Panc1 (cell line): ENCODE measurements at regions not wholly inside any gene's neighbourhood (a gene's known extent, or its start where the extent isn't known, plus 50 kb on each side); places are given as distances from the start of the nearest gene placed in this dataset.

ENCODE experiments used
- ATAC-seq: fragments of 200-7000 bp; cut with Tn5 transposase; 2 replicates; pipeline ENCODE4 v1.9.1; 2020; ENCODE audit warnings: mild to moderate bottlenecking, moderate library complexity
- BruUV-seq: library from RNA; stranded (reverse); fragments of 400-500 nt; replicated peaks from 2 replicates; lab custom pipeline; 2021; lab: Mats Ljungman, UMichigan
- CTCF ChIA-PET: fragments of 300-600 bp; sonication (Branson Sonifier 250); formaldehyde crosslinking; loops from one replicate; lab custom pipeline; 2022; ENCODE audit warnings: antibody characterized with exemption; lab: Charles Lee
- POLR2A ChIA-PET: fragments of 300-600 bp; sonication (Branson Sonifier 250); formaldehyde crosslinking; loops from one replicate; lab custom pipeline; 2022; ENCODE audit warnings: antibody characterized with exemption; lab: Charles Lee
- DNase-seq: peaks from one replicate; pipeline ENCODE4 v3.0.0-alpha.2; 2010; ENCODE audit warnings: low read depth, low spot score
- H3K27ac ChIP-seq: 2 replicates; pipeline ENCODE4 v1.5.1; 2011; ENCODE audit warnings: mild to moderate bottlenecking, low read length, inconsistent platforms
- H3K27me3 ChIP-seq: fragments of 200-500 bp; sonication (Bioruptor generic); 2 replicates; pipeline ENCODE4 v1.6.0; 2014; ENCODE audit warnings: low read length, inconsistent platforms; ENCODE audit not compliant: control insufficient read depth, insufficient read depth
- H3K36me3 ChIP-seq: fragments of 200-500 bp; sonication (Bioruptor generic); 2 replicates; pipeline ENCODE4 v1.5.1; 2014; ENCODE audit warnings: inconsistent platforms, mild to moderate bottlenecking, low read length, moderate library complexity; ENCODE audit not compliant: control insufficient read depth, insufficient read depth
- H3K4me1 ChIP-seq: 2 replicates; pipeline ENCODE4 v1.5.1; 2011; ENCODE audit warnings: inconsistent platforms, mild to moderate bottlenecking, low read length, moderate library complexity; ENCODE audit not compliant: control insufficient read depth, insufficient read depth
- H3K4me3 ChIP-seq, 2 experiments: 2 replicates each; pipeline ENCODE4 v1.5.1; 2011 to 2012; ENCODE audit warnings: low read depth in 2 of 2, low read length in 2 of 2, mild to moderate bottlenecking in 2 of 2, inconsistent platforms in 1 of 2, moderate library complexity in 1 of 2
- H3K9me3 ChIP-seq: fragments of 200-500 bp; sonication (Bioruptor generic); 2 replicates; pipeline ENCODE4 v1.5.1; 2014; ENCODE audit warnings: low read depth, mild to moderate bottlenecking, inconsistent platforms, low read length, moderate library complexity; ENCODE audit not compliant: control insufficient read depth, insufficient read depth
- POLR2AphosphoS5 ChIP-seq: IDR thresholded peaks from 2 replicates; pipeline ENCODE4 v1.6.1; 2012; ENCODE audit warnings: mild to moderate bottlenecking, low read depth, low read length, moderate library complexity
- SIN3A ChIP-seq: IDR thresholded peaks from 2 replicates; pipeline ENCODE4 v1.6.1; 2012; ENCODE audit warnings: low read depth, mild to moderate bottlenecking, low read length, moderate library complexity, borderline replicate concordance; ENCODE audit not compliant: insufficient read depth
- TCF7L2 ChIP-seq: IDR thresholded peaks from 2 replicates; pipeline ENCODE4 v1.6.1; 2011; ENCODE audit warnings: mild to moderate bottlenecking, low read depth, low read length, inconsistent platforms
- in situ Hi-C: cut with HindIII; loops from 2 replicates; pipeline ENCODE4 v1.10.0; 2016; ENCODE audit warnings: low sequenced_read_pairs, low pct_unique_long_range_greater_than_20kb
- intact Hi-C: fragments of 100-400 bp; cut with micrococcal nuclease; formaldehyde crosslinking; loops from one replicate; pipeline ENCODE4 v1.10.0; 2022; ENCODE audit not compliant: unreplicated experiment
- TF ChIP-seq, protein P1 (sequence below), 2 experiments: IDR thresholded peaks; 2 replicates each; pipeline ENCODE4 v1.6.1; 2011 to 2012; ENCODE audit warnings: low read depth in 2 of 2, control low read depth in 1 of 2, low read length in 1 of 2, mild to moderate bottlenecking in 1 of 2, moderate library complexity in 1 of 2; ENCODE audit not compliant: insufficient read depth in 1 of 2
- TF ChIP-seq, protein P2 (sequence below): fragments of 450-650 bp; IDR thresholded peaks from 2 replicates; pipeline ENCODE4 v1.5.1; 2017; ENCODE audit warnings: mild to moderate bottlenecking

DNA sequence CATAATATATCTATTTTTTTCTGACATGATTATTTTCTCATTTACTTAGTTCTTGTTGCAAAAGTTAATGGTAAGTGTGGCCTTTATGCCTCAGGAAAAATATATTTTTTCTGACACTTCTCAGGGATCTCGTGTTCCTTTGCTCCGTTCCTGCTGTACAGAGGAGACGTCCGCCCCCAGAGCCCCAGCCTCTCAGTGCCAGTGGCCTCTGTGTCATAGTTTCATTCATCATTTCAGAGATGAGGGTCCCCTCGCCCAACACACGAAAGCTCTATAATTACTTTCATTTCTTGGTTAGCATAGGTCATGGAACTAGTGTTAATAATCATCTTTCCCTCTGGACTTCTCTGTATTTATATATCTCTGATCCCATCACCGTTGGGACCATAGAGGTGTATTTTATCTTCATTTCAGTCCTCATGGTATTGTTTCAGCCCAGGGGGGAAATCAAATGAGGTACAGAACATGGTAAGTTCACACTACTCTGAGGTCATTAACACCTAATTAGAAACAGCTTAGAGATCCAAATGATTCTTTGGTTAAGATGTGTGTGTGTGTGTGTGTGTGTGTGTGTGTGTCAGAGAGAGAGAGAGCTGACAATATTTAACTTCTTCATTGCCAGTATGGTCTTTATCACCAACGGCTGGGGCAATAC, 631.1 kb upstream of the TENM3 start:
- no peaks in the 10 kb centered on the region for H3K27me3 ChIP-seq
- no peaks in the 10 kb centered on the region for H3K36me3 ChIP-seq
- H3K27ac ChIP-seq, result no peak overlapping the region
- intact Hi-C loops, result no loop called here
- TF ChIP-seq TCF7L2 (no peak), SIN3A (no peak), POLR2AphosphoS5 (no peak)
- TF ChIP-seq, protein P1, sequence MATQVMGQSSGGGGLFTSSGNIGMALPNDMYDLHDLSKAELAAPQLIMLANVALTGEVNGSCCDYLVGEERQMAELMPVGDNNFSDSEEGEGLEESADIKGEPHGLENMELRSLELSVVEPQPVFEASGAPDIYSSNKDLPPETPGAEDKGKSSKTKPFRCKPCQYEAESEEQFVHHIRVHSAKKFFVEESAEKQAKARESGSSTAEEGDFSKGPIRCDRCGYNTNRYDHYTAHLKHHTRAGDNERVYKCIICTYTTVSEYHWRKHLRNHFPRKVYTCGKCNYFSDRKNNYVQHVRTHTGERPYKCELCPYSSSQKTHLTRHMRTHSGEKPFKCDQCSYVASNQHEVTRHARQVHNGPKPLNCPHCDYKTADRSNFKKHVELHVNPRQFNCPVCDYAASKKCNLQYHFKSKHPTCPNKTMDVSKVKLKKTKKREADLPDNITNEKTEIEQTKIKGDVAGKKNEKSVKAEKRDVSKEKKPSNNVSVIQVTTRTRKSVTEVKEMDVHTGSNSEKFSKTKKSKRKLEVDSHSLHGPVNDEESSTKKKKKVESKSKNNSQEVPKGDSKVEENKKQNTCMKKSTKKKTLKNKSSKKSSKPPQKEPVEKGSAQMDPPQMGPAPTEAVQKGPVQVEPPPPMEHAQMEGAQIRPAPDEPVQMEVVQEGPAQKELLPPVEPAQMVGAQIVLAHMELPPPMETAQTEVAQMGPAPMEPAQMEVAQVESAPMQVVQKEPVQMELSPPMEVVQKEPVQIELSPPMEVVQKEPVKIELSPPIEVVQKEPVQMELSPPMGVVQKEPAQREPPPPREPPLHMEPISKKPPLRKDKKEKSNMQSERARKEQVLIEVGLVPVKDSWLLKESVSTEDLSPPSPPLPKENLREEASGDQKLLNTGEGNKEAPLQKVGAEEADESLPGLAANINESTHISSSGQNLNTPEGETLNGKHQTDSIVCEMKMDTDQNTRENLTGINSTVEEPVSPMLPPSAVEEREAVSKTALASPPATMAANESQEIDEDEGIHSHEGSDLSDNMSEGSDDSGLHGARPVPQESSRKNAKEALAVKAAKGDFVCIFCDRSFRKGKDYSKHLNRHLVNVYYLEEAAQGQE (IDR thresholded peaks at IDR 0.05; ENCODE audit: insufficient read depth in 1 of 2, low read depth in 2 of 2, low read length in 1 of 2), result no peak
- TF ChIP-seq, protein P2, sequence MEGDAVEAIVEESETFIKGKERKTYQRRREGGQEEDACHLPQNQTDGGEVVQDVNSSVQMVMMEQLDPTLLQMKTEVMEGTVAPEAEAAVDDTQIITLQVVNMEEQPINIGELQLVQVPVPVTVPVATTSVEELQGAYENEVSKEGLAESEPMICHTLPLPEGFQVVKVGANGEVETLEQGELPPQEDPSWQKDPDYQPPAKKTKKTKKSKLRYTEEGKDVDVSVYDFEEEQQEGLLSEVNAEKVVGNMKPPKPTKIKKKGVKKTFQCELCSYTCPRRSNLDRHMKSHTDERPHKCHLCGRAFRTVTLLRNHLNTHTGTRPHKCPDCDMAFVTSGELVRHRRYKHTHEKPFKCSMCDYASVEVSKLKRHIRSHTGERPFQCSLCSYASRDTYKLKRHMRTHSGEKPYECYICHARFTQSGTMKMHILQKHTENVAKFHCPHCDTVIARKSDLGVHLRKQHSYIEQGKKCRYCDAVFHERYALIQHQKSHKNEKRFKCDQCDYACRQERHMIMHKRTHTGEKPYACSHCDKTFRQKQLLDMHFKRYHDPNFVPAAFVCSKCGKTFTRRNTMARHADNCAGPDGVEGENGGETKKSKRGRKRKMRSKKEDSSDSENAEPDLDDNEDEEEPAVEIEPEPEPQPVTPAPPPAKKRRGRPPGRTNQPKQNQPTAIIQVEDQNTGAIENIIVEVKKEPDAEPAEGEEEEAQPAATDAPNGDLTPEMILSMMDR, result no peak
- no peaks in the 10 kb centered on the region for H3K4me1 ChIP-seq
- BruUV-seq, result no TSS peak
- CTCF ChIA-PET, result no interaction called here
- no peaks in the 10 kb centered on the region for H3K9me3 ChIP-seq
- in situ Hi-C loops, result no loop called here
- POLR2A ChIA-PET, result no interaction called here
- no peak overlapping the region for H3K4me3 ChIP-seq
- ATAC-seq (no peak), DNase-seq (no peak)

DNA sequence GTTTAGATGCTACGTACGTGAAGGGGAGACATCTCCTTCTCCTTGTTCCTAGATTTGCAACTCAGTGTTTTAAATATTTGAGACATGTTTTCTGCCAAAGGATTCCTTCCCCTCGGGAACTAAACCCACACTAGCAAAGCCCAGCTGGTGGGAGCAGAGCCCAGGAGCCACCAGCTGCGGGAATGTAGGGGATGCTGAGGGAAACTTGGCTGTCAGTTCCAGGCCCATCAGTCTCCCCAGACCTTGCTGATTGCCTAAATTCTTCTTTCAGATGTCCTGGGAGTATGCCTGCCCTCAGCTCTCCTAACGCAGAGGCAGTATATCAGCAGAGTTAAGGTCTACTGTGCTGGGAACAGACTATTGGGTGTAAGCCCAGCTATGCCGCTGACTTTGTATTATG, 630.0 kb upstream of the TENM3 start:
- POLR2A ChIA-PET, result no interaction called here
- no peaks in the 10 kb centered on the region for H3K9me3 ChIP-seq
- ATAC-seq, result no peak
- DNase-seq, result no peak
- no peaks in the 10 kb centered on the region for H3K4me1 ChIP-seq
- H3K4me3 ChIP-seq, result no peak overlapping the region
- intact Hi-C loops, result no loop called here
- no TSS peak for BruUV-seq
- in situ Hi-C loops, result no loop called here
- TF ChIP-seq TCF7L2 (no peak), SIN3A (no peak)
- TF ChIP-seq, protein P2, result no peak
- CTCF ChIA-PET, result no interaction called here
- no peaks in the 10 kb centered on the region for H3K27me3 ChIP-seq
- no peaks in the 10 kb centered on the region for H3K36me3 ChIP-seq
- no peak overlapping the region for H3K27ac ChIP-seq
